B cell (primary cell): ENCODE measurements at regions not wholly inside any gene's neighbourhood (a gene's known extent, or its start where the extent isn't known, plus 50 kb on each side); places are given as distances from the start of the nearest gene placed in this dataset.

ENCODE experiments used
- ATAC-seq: fragments of 200-7000 bp; cut with Tn5 transposase; one replicate; pipeline ENCODE4 v1.10.0; 2021; ENCODE audit warnings: low read depth, mild to moderate bottlenecking, moderate number of reproducible peaks, moderate library complexity
- CTCF ChIA-PET: fragments of 350-600 bp; sonication (Branson Sonifier 250); formaldehyde crosslinking; loops from one replicate; lab custom pipeline; 2021; ENCODE audit warnings: antibody characterized with exemption, inconsistent platforms; lab: Charles Lee
- POLR2A ChIA-PET: fragments of 350-600 bp; sonication (Branson Sonifier 250); formaldehyde crosslinking; loops from one replicate; lab custom pipeline; 2021; ENCODE audit warnings: antibody characterized with exemption; lab: Charles Lee
- DNase-seq: peaks from one replicate; pipeline ENCODE4 v3.0.0; 2013
- H2AFZ ChIP-seq: 2 replicates; pipeline ENCODE4 v1.6.1; 2012; ENCODE audit warnings: mild to moderate bottlenecking, low read depth, low read length; ENCODE audit not compliant: insufficient read depth, poor library complexity, severe bottlenecking
- H3K27ac ChIP-seq, 2 donors: 1 replicate in 1 of 2; 2 replicates in 1 of 2; pipeline ENCODE4 v1.5.1; 2012 to 2013; ENCODE audit warnings: low read length in 2 of 2, mild to moderate bottlenecking in 2 of 2, moderate library complexity in 1 of 2
- H3K27me3 ChIP-seq, 4 experiments: fragments of 200-600 bp in 1 of 4; sonication (generic) in 1 of 4; replicated peaks in 1 of 4; 1 replicate in 2 of 4; 2 replicates in 2 of 4; pipeline versions ENCODE4 v1.6.1 to v1.7.0; 2013 to 2016; ENCODE audit warnings: low read length in 3 of 4, mild to moderate bottlenecking in 2 of 4, mixed read lengths in 1 of 4, moderate library complexity in 1 of 4; ENCODE audit not compliant: insufficient read depth in 4 of 4, control insufficient read depth in 3 of 4; ENCODE audit errors: control extremely low read depth in 1 of 4
- H3K36me3 ChIP-seq, 2 experiments: replicated peaks in 1 of 2; 1 replicate in 1 of 2; 2 replicates in 1 of 2; pipeline versions ENCODE4 v1.6.1 to v1.7.1; 2013; ENCODE audit warnings: low read length in 1 of 2; ENCODE audit not compliant: insufficient read depth in 2 of 2, control insufficient read depth in 1 of 2; ENCODE audit errors: control extremely low read depth in 1 of 2, extremely low read depth in 1 of 2
- H3K4me1 ChIP-seq, 2 donors: fragments of 200-600 bp in 1 of 2; sonication (generic) in 1 of 2; 1 replicate in 1 of 2; 2 replicates in 1 of 2; pipeline versions ENCODE4 v1.5.1 to v1.6.1; 2013 to 2017; ENCODE audit warnings: low read length in 2 of 2; ENCODE audit not compliant: control insufficient read depth in 2 of 2, insufficient read depth in 2 of 2
- H3K4me2 ChIP-seq: replicated peaks from 2 replicates; pipeline ENCODE3; 2012; ENCODE audit warnings: mild to moderate bottlenecking, low read depth, low read length; ENCODE audit not compliant: poor library complexity, severe bottlenecking
- H3K4me3 ChIP-seq, 5 experiments: fragments of 200-600 bp in 1 of 5; sonication (generic) in 1 of 5; 1 replicate in 3 of 5; 2 replicates in 2 of 5; pipeline versions ENCODE4 v1.5.1 to v1.7.0; 2011 to 2016; ENCODE audit warnings: low read length in 4 of 5, mild to moderate bottlenecking in 4 of 5, low read depth in 2 of 5, control low read depth in 1 of 5, moderate library complexity in 1 of 5; ENCODE audit not compliant: insufficient read depth in 1 of 5; ENCODE audit errors: control extremely low read depth in 1 of 5, extremely low read depth in 1 of 5
- H3K79me2 ChIP-seq: fragments of 200-600 bp; sonication (generic); one replicate; pipeline ENCODE4 v1.6.0; 2016; ENCODE audit warnings: low read length; ENCODE audit not compliant: control insufficient read depth, insufficient read depth
- H3K9ac ChIP-seq: fragments of 200-600 bp; sonication (generic); 2 replicates; pipeline ENCODE4 v1.6.1; 2017; ENCODE audit warnings: mild to moderate bottlenecking, low read length, moderate library complexity
- H3K9me3 ChIP-seq, 3 donors: one replicate each; pipeline versions ENCODE4 v1.6.1 to v1.7.1; 2013; ENCODE audit warnings: low read length in 2 of 3; ENCODE audit not compliant: control insufficient read depth in 2 of 3, insufficient read depth in 1 of 3; ENCODE audit errors: control extremely low read depth in 1 of 3
- H4K20me1 ChIP-seq: 2 replicates; pipeline ENCODE4 v1.6.0; 2012; ENCODE audit warnings: mild to moderate bottlenecking, low read length; ENCODE audit not compliant: insufficient read depth, control insufficient read depth, poor library complexity, severe bottlenecking
- H3K27ac Mint-ChIP-seq: one replicate; pipeline ENCODE4 v1.8.0; 2021; ENCODE audit warnings: mixed read lengths
- H3K27me3 Mint-ChIP-seq: one replicate; pipeline ENCODE4 v1.8.0; 2021; ENCODE audit warnings: mixed read lengths
- H3K4me1 Mint-ChIP-seq: one replicate; pipeline ENCODE4 v1.8.0; 2021; ENCODE audit warnings: mixed read lengths
- H3K4me3 Mint-ChIP-seq: one replicate; pipeline ENCODE4 v1.8.0; 2021; ENCODE audit warnings: mixed read lengths
- H3K9me3 Mint-ChIP-seq: one replicate; pipeline ENCODE4 v1.8.0; 2022; ENCODE audit warnings: mixed read lengths; ENCODE audit not compliant: insufficient read depth
- CTCF ChIP-seq: fragments of 200-600 bp; IDR thresholded peaks from one replicate; pipeline ENCODE4 v1.8.0; 2022; ENCODE audit warnings: antibody characterized with exemption, mild to moderate bottlenecking
- EZH2 ChIP-seq: IDR thresholded peaks from 2 replicates; pipeline ENCODE4 v1.6.1; 2012; ENCODE audit warnings: borderline replicate concordance, low read depth, mild to moderate bottlenecking, moderate library complexity, low read length; ENCODE audit not compliant: insufficient read depth, poor library complexity, severe bottlenecking
- WGBS: methylation state at CpG from one replicate; pipeline ENCODE4 v1.1.5; 2013; ENCODE audit warnings: missing lambda C conversion rate; ENCODE audit not compliant: insufficient coverage; 5-methylcytosine and 5-hydroxymethylcytosine counted together
- intact Hi-C: fragments of 100-400 bp; cut with micrococcal nuclease; formaldehyde crosslinking; loops from one replicate; pipeline ENCODE4 v1.10.0; 2022

GRCh38 chrX:69015564-69016292, 149.5 kb downstream of the PJA1 start:
- Mint-ChIP-seq H3K27me3 (no peaks in the 10 kb centered on the region), H3K27ac (no peak overlapping the region), H3K4me3 (no peak overlapping the region), H3K4me1 (no peaks in the 10 kb centered on the region), H3K9me3 (no peaks in the 10 kb centered on the region)
- Histone ChIP-seq H3K79me2 (no peaks in the 10 kb centered on the region), H4K20me1 (no peaks in the 10 kb centered on the region), H2AFZ (no peak overlapping the region), H3K4me3 (no peak overlapping the region), H3K4me1 (no peaks in the 10 kb centered on the region), H3K27ac (no peak overlapping the region), H3K4me2 (no peak overlapping the region), H3K9me3 (peaks cover 0 to 2% (median 0%) of the 10 kb centered on the region in 3 donors), H3K9ac (no peak overlapping the region), H3K36me3 (no peaks in the 10 kb centered on the region), H3K27me3 (no peaks in the 10 kb centered on the region)
- TF ChIP-seq EZH2 (no peak), CTCF (no peak)
- no CpG with 5 or more reads among the region's 10 CpGs for WGBS
- CTCF ChIA-PET: no interaction called here
- no peak for DNase-seq
- POLR2A ChIA-PET: no interaction called here
- intact Hi-C loops: no loop called here
- ATAC-seq: no peak

GRCh38 chrX:69015156-69015555, 150.1 kb downstream of the PJA1 start:
- Histone ChIP-seq H3K4me3 (no peak overlapping the region), H4K20me1 (no peaks in the 10 kb centered on the region), H2AFZ (no peak overlapping the region), H3K9me3 (peaks cover 0 to 2% (median 0%) of the 10 kb centered on the region in 3 donors), H3K4me1 (no peaks in the 10 kb centered on the region), H3K27ac (no peak overlapping the region), H3K36me3 (no peaks in the 10 kb centered on the region), H3K79me2 (no peaks in the 10 kb centered on the region), H3K27me3 (no peaks in the 10 kb centered on the region), H3K9ac (no peak overlapping the region), H3K4me2 (no peak overlapping the region)
- TF ChIP-seq EZH2 (no peak), CTCF (no peak)
- Mint-ChIP-seq H3K27ac (no peak overlapping the region), H3K4me1 (no peaks in the 10 kb centered on the region), H3K9me3 (no peaks in the 10 kb centered on the region), H3K27me3 (no peaks in the 10 kb centered on the region), H3K4me3 (no peak overlapping the region)
- ChIA-PET POLR2A (no interaction called here), CTCF (no interaction called here)
- no CpG with 5 or more reads among the region's 7 CpGs for WGBS
- intact Hi-C loops: no loop called here
- DNase-seq: no peak
- no peak for ATAC-seq
